BE2C (cell line): ENCODE measurements at regions not wholly inside any gene's neighbourhood (a gene's known extent, or its start where the extent isn't known, plus 50 kb on each side); places are given as distances from the start of the nearest gene placed in this dataset.

Experiments used
- DNase-seq: peaks from one replicate; pipeline ENCODE4 v3.0.0-alpha.2; 2020
- H3K27me3 ChIP-seq: fragments of 250-450 bp; sonication (Bioruptor Pico); 2 replicates; pipeline ENCODE4 v1.5.1; 2020; ENCODE audit warnings: mild to moderate bottlenecking
- H3K36me3 ChIP-seq: fragments of 250-450 bp; sonication (Bioruptor Pico); 2 replicates; pipeline ENCODE4 v1.5.1; 2020; ENCODE audit warnings: mild to moderate bottlenecking
- H3K4me1 ChIP-seq: fragments of 250-450 bp; sonication (Bioruptor Pico); 2 replicates; pipeline ENCODE4 v1.5.1; 2020
- H3K4me3 ChIP-seq: 2 replicates; pipeline ENCODE4 v1.5.1; 2011; ENCODE audit warnings: low read depth, low read length
- H3K9me3 ChIP-seq: fragments of 250-450 bp; sonication (Bioruptor Pico); 2 replicates; pipeline ENCODE4 v1.5.1; 2020
- TF ChIP-seq, protein P1 (sequence below): IDR thresholded peaks from 2 replicates; pipeline ENCODE4 v1.5.1; 2012; ENCODE audit warnings: mild to moderate bottlenecking, low read depth, low read length

GRCh38 chr14:76591266-76591665 lies 170.0 kb upstream of the VASH1 start:
- no peak for DNase-seq
- no peaks in the 10 kb centered on the region for H3K27me3 ChIP-seq
- H3K4me1 ChIP-seq, result no peaks in the 10 kb centered on the region
- TF ChIP-seq, protein P1, sequence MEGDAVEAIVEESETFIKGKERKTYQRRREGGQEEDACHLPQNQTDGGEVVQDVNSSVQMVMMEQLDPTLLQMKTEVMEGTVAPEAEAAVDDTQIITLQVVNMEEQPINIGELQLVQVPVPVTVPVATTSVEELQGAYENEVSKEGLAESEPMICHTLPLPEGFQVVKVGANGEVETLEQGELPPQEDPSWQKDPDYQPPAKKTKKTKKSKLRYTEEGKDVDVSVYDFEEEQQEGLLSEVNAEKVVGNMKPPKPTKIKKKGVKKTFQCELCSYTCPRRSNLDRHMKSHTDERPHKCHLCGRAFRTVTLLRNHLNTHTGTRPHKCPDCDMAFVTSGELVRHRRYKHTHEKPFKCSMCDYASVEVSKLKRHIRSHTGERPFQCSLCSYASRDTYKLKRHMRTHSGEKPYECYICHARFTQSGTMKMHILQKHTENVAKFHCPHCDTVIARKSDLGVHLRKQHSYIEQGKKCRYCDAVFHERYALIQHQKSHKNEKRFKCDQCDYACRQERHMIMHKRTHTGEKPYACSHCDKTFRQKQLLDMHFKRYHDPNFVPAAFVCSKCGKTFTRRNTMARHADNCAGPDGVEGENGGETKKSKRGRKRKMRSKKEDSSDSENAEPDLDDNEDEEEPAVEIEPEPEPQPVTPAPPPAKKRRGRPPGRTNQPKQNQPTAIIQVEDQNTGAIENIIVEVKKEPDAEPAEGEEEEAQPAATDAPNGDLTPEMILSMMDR, result no peak
- no peaks in the 10 kb centered on the region for H3K36me3 ChIP-seq
- H3K4me3 ChIP-seq, result no peak overlapping the region
- H3K9me3 ChIP-seq, result no peaks in the 10 kb centered on the region

- TF ChIP-seq, protein P1, result no peak
- no peaks in the 10 kb centered on the region for H3K9me3 ChIP-seq
- no peak for DNase-seq
- no peaks in the 10 kb centered on the region for H3K36me3 ChIP-seq
- H3K27me3 ChIP-seq, result peaks cover 4% of the 10 kb centered on the region
- H3K4me3 ChIP-seq, result no peak overlapping the region
- H3K4me1 ChIP-seq, result no peaks in the 10 kb centered on the region
Measured at GRCh38 chr14:76595266-76595665, 166.0 kb upstream of the VASH1 start.

DNA sequence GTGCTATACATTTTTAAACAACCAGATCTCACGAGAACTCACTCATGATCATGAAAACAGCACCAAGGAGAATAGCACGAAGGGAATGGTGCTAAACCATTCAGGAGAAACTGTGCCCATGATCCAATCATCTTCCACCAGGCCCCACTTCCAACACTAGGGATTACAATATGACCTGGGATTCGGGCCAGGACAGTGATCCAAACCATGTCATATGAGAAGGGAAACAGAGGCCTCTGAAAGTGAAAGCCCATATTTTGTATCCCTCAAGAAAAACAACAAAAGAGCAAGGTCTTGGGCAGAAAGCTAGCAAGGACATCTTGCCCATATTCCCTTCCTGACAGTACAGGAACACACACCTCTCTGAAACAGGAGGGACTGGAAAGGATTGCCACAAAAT lies 163.9 kb upstream of the VASH1 start:
- Histone ChIP-seq H3K4me3 (no peak overlapping the region), H3K36me3 (no peaks in the 10 kb centered on the region), H3K4me1 (no peaks in the 10 kb centered on the region), H3K9me3 (no peaks in the 10 kb centered on the region), H3K27me3 (peaks cover 7% of the 10 kb centered on the region)
- TF ChIP-seq, protein P1, result no peak
- no peak for DNase-seq

GRCh38 chr14:76599141-76599540 lies 162.1 kb upstream of the VASH1 start:
- Histone ChIP-seq H3K36me3 (no peaks in the 10 kb centered on the region), H3K4me1 (no peaks in the 10 kb centered on the region), H3K27me3 (peaks cover 7% of the 10 kb centered on the region), H3K4me3 (no peak overlapping the region), H3K9me3 (no peaks in the 10 kb centered on the region)
- TF ChIP-seq, protein P1, result no peak
- no peak for DNase-seq

GRCh38 chr14:76599559-76600287 lies 161.5 kb upstream of the VASH1 start:
- Histone ChIP-seq H3K9me3 (no peaks in the 10 kb centered on the region), H3K36me3 (no peaks in the 10 kb centered on the region), H3K27me3 (peaks cover 7% of the 10 kb centered on the region), H3K4me3 (no peak overlapping the region), H3K4me1 (no peaks in the 10 kb centered on the region)
- DNase-seq, result no peak
- TF ChIP-seq, protein P1, result no peak

DNA sequence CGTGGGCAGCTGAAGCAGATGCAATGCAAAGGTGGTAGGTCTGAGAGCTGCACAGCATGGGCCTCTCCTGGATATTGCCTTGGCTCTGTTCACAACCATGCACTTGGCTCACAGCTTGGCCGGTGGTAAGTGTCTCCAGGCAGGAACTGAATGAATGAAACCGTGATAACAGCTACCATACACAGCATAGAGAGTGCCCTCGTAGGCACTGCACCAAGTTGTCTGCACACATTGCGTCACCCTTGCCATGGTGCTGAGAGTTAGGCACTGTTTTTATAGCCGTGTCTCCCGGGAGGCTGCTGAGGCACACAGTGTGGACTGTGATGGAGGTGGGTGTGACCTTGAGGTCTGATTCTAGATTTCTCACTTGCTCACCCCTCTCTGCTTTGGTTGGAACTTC lies 157.6 kb upstream of the VASH1 start:
- no peak overlapping the region for H3K4me3 ChIP-seq
- no peaks in the 10 kb centered on the region for H3K36me3 ChIP-seq
- H3K27me3 ChIP-seq, result peaks cover 7% of the 10 kb centered on the region
- TF ChIP-seq, protein P1, result no peak
- H3K9me3 ChIP-seq, result no peaks in the 10 kb centered on the region
- DNase-seq, result no peak
- no peaks in the 10 kb centered on the region for H3K4me1 ChIP-seq
